Neutrophil (primary cell): ENCODE measurements at regions not wholly inside any gene's neighbourhood (a gene's known extent, or its start where the extent isn't known, plus 50 kb on each side); places are given as distances from the start of the nearest gene placed in this dataset.

ENCODE experiments used
- H3K27ac ChIP-seq: fragments of 200-600 bp; sonication (generic); 2 replicates; pipeline ENCODE4 v1.5.1; 2016; ENCODE audit warnings: mild to moderate bottlenecking, moderate library complexity
- H3K27me3 ChIP-seq: fragments of 200-600 bp; sonication (generic); 2 replicates; pipeline ENCODE4 v1.6.0; 2016; ENCODE audit warnings: mild to moderate bottlenecking
- H3K36me3 ChIP-seq: fragments of 200-600 bp; sonication (generic); 2 replicates; pipeline ENCODE4 v1.5.1; 2017
- H3K4me1 ChIP-seq, 2 experiments: fragments of 200-600 bp in 1 of 2; sonication (generic) in 1 of 2; 1 replicate in 1 of 2; 2 replicates in 1 of 2; pipeline versions ENCODE4 v1.5.1 to v1.6.1; 2013 to 2016; ENCODE audit warnings: low read depth in 1 of 2, low read length in 1 of 2, mild to moderate bottlenecking in 1 of 2, moderate library complexity in 1 of 2; ENCODE audit not compliant: control insufficient read depth in 1 of 2, insufficient read depth in 1 of 2
- H3K4me3 ChIP-seq, 2 experiments: fragments of 200-600 bp in 1 of 2; sonication (generic) in 1 of 2; 1 replicate in 1 of 2; 2 replicates in 1 of 2; pipeline ENCODE4 v1.5.1; 2013 to 2016; ENCODE audit warnings: low read depth in 1 of 2, low read length in 1 of 2, mild to moderate bottlenecking in 1 of 2, moderate library complexity in 1 of 2
- H3K9me3 ChIP-seq: fragments of 200-600 bp; sonication (generic); 2 replicates; pipeline ENCODE4 v1.5.1; 2016
- CTCF ChIP-seq: fragments of 200-600 bp; sonication (generic); IDR thresholded peaks from 2 replicates; pipeline ENCODE4 v1.5.1; 2016; ENCODE audit warnings: antibody characterized with exemption

GRCh38 chr15:35211240-35211902 is 126.3 kb upstream of the NANOGP8 start:
- no peak overlapping the region for H3K27ac ChIP-seq
- no peaks in the 10 kb centered on the region for H3K9me3 ChIP-seq
- no peak overlapping the region for H3K4me3 ChIP-seq
- H3K36me3 ChIP-seq = no peaks in the 10 kb centered on the region
- TF ChIP-seq CTCF = no peak
- H3K27me3 ChIP-seq = no peaks in the 10 kb centered on the region
- H3K4me1 ChIP-seq = no peaks in the 10 kb centered on the region

- Histone ChIP-seq H3K4me1 (no peaks in the 10 kb centered on the region), H3K27ac (no peak overlapping the region), H3K4me3 (no peak overlapping the region), H3K9me3 (no peaks in the 10 kb centered on the region), H3K36me3 (no peaks in the 10 kb centered on the region), H3K27me3 (no peaks in the 10 kb centered on the region)
- TF ChIP-seq CTCF = no peak
These were observed 125.3 kb upstream of the NANOGP8 start for GRCh38 chr15:35210370-35210769.

- no peaks in the 10 kb centered on the region for H3K27me3 ChIP-seq
- no peak overlapping the region for H3K4me3 ChIP-seq
- H3K9me3 ChIP-seq = no peaks in the 10 kb centered on the region
- no peak overlapping the region for H3K27ac ChIP-seq
- no peaks in the 10 kb centered on the region for H3K4me1 ChIP-seq
- H3K36me3 ChIP-seq = no peaks in the 10 kb centered on the region
- no peak for TF ChIP-seq CTCF
These were observed 124.7 kb upstream of the NANOGP8 start for GRCh38 chr15:35209838-35210237.

- H3K27ac ChIP-seq = no peak overlapping the region
These were observed 123.3 kb upstream of the NANOGP8 start for GRCh38 chr15:35208353-35208752.

GRCh38 chr15:35206060-35206675 is 121.1 kb upstream of the NANOGP8 start:
- Histone ChIP-seq H3K27me3 (no peaks in the 10 kb centered on the region), H3K9me3 (no peaks in the 10 kb centered on the region), H3K4me1 (no peaks in the 10 kb centered on the region), H3K4me3 (no peak overlapping the region), H3K36me3 (no peaks in the 10 kb centered on the region), H3K27ac (no peak overlapping the region)
- TF ChIP-seq CTCF = no peak

More at GRCh38 chr15:35208353-35208752, 123.3 kb upstream of the NANOGP8 start:
- Histone ChIP-seq H3K9me3 (no peaks in the 10 kb centered on the region), H3K36me3 (no peaks in the 10 kb centered on the region), H3K4me1 (no peaks in the 10 kb centered on the region), H3K27me3 (no peaks in the 10 kb centered on the region), H3K4me3 (no peak overlapping the region)
- no peak for TF ChIP-seq CTCF
